ENCODE measurements at regions not wholly inside any gene's neighbourhood (a gene's known extent, or its start where the extent isn't known, plus 50 kb on each side); places are given as distances from the start of the nearest gene placed in this dataset.

GRCh38 chr3:72153477-72154314 lies 368.7 kb upstream of the PROK2 start (continued):
- no peak for TF ChIP-seq ETS1 (IDR thresholded peaks at IDR 0.05)
- no peak for TF ChIP-seq CTCF (conservative IDR thresholded peaks at IDR 0.05; ENCODE audit: low read depth in 2 of 2)
- no peak for TF ChIP-seq ZNF114 (CRISPR knock-in tag; IDR thresholded peaks at IDR 0.05)
- no peak for TF ChIP-seq EZH2 (IDR thresholded peaks at IDR 0.05; ENCODE audit: low read depth, unreplicated experiment)

- Histone ChIP-seq H3K79me2 (replicated peaks; ENCODE audit: insufficient read depth) (no peaks in the 10 kb centered on the region), H3F3A (replicated peaks; ENCODE audit: low read depth) (no peaks in the 10 kb centered on the region), H2AFZ (no peak overlapping the region), H4K20me1 (replicated peaks; ENCODE audit: insufficient read depth) (no peaks in the 10 kb centered on the region), H3K36me3 (ENCODE audit: insufficient read depth) (no peaks in the 10 kb centered on the region), H3K27ac (ENCODE audit: low read depth) (no peak overlapping the region), H3K27me3 (ENCODE audit: insufficient read depth) (no peaks in the 10 kb centered on the region), H3K4me3 (no peak overlapping the region), H3K4me1 (ENCODE audit: insufficient read depth) (no peaks in the 10 kb centered on the region), H3K4me2 (no peak overlapping the region), H3K9me2 (ENCODE audit: insufficient read depth) (no peaks in the 10 kb centered on the region)
- no peak overlapping the region for H3K4me3 Mint-ChIP-seq
- no peaks in the 10 kb centered on the region; the same call in 2 of the 3 replicates for H3K36me3 Mint-ChIP-seq (ENCODE audit: low read depth)
- peaks cover 2% of the 10 kb centered on the region for H3K27me3 Mint-ChIP-seq (ENCODE audit: insufficient read depth, low read depth, poor library complexity)
- DNase-seq (ENCODE audit: low spot score) = no peak
- no peaks in the 10 kb centered on the region; the same call in 2 of the 3 replicates for H3K4me1 Mint-ChIP-seq
- H3K9me3 Mint-ChIP-seq = peaks cover 13% of the 10 kb centered on the region; the same call in 2 of the 3 replicates
- no peak for ATAC-seq
- no peak overlapping the region for H3K27ac Mint-ChIP-seq
- TF ChIP-seq ZNF462 (CRISPR knock-in tag; IDR thresholded peaks at IDR 0.05) = no peak
- TF ChIP-seq EZH2phosphoT487 (IDR thresholded peaks at IDR 0.05; ENCODE audit: unreplicated experiment) = no peak
- no peak for TF ChIP-seq ETS1 (IDR thresholded peaks at IDR 0.05)
- TF ChIP-seq REST (IDR thresholded peaks at IDR 0.05; ENCODE audit: unreplicated experiment) = no peak
These were observed 367.9 kb upstream of the PROK2 start for GRCh38 chr3:72152551-72153476.
